IMR-90 (cell line): ENCODE measurements at regions not wholly inside any gene's neighbourhood (a gene's known extent, or its start where the extent isn't known, plus 50 kb on each side); places are given as distances from the start of the nearest gene placed in this dataset.

Experiments
- ATAC-seq: fragments of 200-7000 bp; cut with Tn5 transposase; 2 replicates; pipeline ENCODE4 v1.9.1; 2020; ENCODE audit warnings: low read depth, mild to moderate bottlenecking, moderate library complexity
- BruUV-seq: library from RNA; stranded (reverse); fragments of 400-500 nt; replicated peaks from 2 replicates; lab custom pipeline; 2021; lab: Mats Ljungman, UMichigan
- CTCF ChIA-PET: fragments of 300-600 bp; formaldehyde crosslinking; extraction: SDS; loops from one replicate; lab custom pipeline; 2021; ENCODE audit warnings: antibody characterized with exemption; lab: Yijun Ruan, JAX
- POLR2A ChIA-PET: fragments of 300-600 bp; sonication (Branson Sonifier 250); formaldehyde crosslinking; loops from one replicate; lab custom pipeline; 2022; ENCODE audit warnings: antibody characterized with exemption; ENCODE audit not compliant: unreplicated experiment; lab: Charles Lee
- DNase-seq: peaks from one replicate; pipeline ENCODE4 v3.0.0; 2013
- H2AFZ ChIP-seq: replicated peaks from 2 replicates; pipeline ENCODE3; 2013; ENCODE audit warnings: low read length, mild to moderate bottlenecking; ENCODE audit not compliant: poor library complexity
- H2AK5ac ChIP-seq: 2 replicates; pipeline ENCODE4 v1.6.1; 2013; ENCODE audit warnings: low read depth, low read length, inconsistent platforms
- H2AK9ac ChIP-seq: replicated peaks from 2 replicates; pipeline ENCODE3; 2013; ENCODE audit warnings: mild to moderate bottlenecking, low read depth, low read length, moderate library complexity; ENCODE audit not compliant: poor library complexity
- H2BK120ac ChIP-seq: 2 replicates; pipeline ENCODE4 v1.6.1; 2013; ENCODE audit warnings: low read depth, low read length, inconsistent platforms
- H2BK15ac ChIP-seq: 3 replicates; pipeline ENCODE4 v1.6.1; 2013; ENCODE audit warnings: low read depth, low read length, inconsistent platforms
- H2BK20ac ChIP-seq: 2 replicates; pipeline ENCODE4 v1.6.1; 2013; ENCODE audit warnings: low read depth, mild to moderate bottlenecking, inconsistent platforms, low read length, moderate library complexity
- H2BK5ac ChIP-seq: 2 replicates; pipeline ENCODE4 v1.6.1; 2013; ENCODE audit warnings: mild to moderate bottlenecking, low read depth, low read length, inconsistent platforms; ENCODE audit not compliant: poor library complexity, severe bottlenecking
- H3K14ac ChIP-seq: replicated peaks from 2 replicates; pipeline ENCODE4 v1.6.1; 2013; ENCODE audit warnings: low read depth, low read length, inconsistent platforms
- H3K18ac ChIP-seq: 2 replicates; pipeline ENCODE4 v1.6.1; 2013; ENCODE audit warnings: low read depth, low read length, control low read depth
- H3K23ac ChIP-seq: 2 replicates; pipeline ENCODE4 v1.6.1; 2013; ENCODE audit warnings: low read depth, low read length, inconsistent platforms
- H3K27ac ChIP-seq: 2 replicates; pipeline ENCODE4 v1.5.1; 2013; ENCODE audit warnings: mild to moderate bottlenecking, control low read depth, low read length; ENCODE audit not compliant: insufficient read depth
- H3K27me3 ChIP-seq: 2 replicates; pipeline ENCODE4 v1.6.1; 2013; ENCODE audit warnings: low read length; ENCODE audit not compliant: control insufficient read depth, insufficient read depth
- H3K36me3 ChIP-seq: 2 replicates; pipeline ENCODE4 v1.6.1; 2013; ENCODE audit warnings: low read length, mixed read lengths; ENCODE audit not compliant: control insufficient read depth, insufficient read depth
- H3K4ac ChIP-seq: 2 replicates; pipeline ENCODE4 v1.6.1; 2013; ENCODE audit warnings: low read depth, low read length, inconsistent platforms
- H3K4me1 ChIP-seq: 2 replicates; pipeline ENCODE4 v1.6.1; 2013; ENCODE audit warnings: low read length, mixed read lengths; ENCODE audit not compliant: control insufficient read depth, insufficient read depth
- H3K4me2 ChIP-seq: 2 replicates; pipeline ENCODE4 v1.6.1; 2013; ENCODE audit warnings: low read depth, mild to moderate bottlenecking, control low read depth, low read length, moderate library complexity
- H3K4me3 ChIP-seq: 2 replicates; pipeline ENCODE4 v1.5.1; 2013; ENCODE audit warnings: low read depth, mild to moderate bottlenecking, control low read depth, low read length, moderate library complexity; ENCODE audit not compliant: insufficient read depth
- H3K56ac ChIP-seq: 2 replicates; pipeline ENCODE4 v1.6.1; 2013; ENCODE audit warnings: low read length, inconsistent platforms; ENCODE audit not compliant: insufficient read depth; ENCODE audit errors: extremely low read depth
- H3K79me1 ChIP-seq, 2 experiments: 2 replicates each; pipeline ENCODE4 v1.6.1; 2013; ENCODE audit warnings: low read length in 2 of 2, inconsistent platforms in 1 of 2, low read depth in 1 of 2
- H3K9ac ChIP-seq: 2 replicates; pipeline ENCODE4 v1.6.1; 2013; ENCODE audit warnings: low read depth, low read length, control low read depth
- H3K9me1 ChIP-seq: 2 replicates; pipeline ENCODE4 v1.6.1; 2013; ENCODE audit warnings: low read length, inconsistent platforms; ENCODE audit not compliant: insufficient read depth
- H3K9me3 ChIP-seq: 2 replicates; pipeline ENCODE4 v1.6.1; 2013; ENCODE audit warnings: low read length; ENCODE audit not compliant: control insufficient read depth, insufficient read depth
- H4K20me1 ChIP-seq: 2 replicates; pipeline ENCODE4 v1.6.1; 2013; ENCODE audit warnings: low read length, inconsistent platforms; ENCODE audit not compliant: insufficient read depth
- H4K5ac ChIP-seq: 2 replicates; pipeline ENCODE4 v1.6.1; 2013; ENCODE audit warnings: mild to moderate bottlenecking, low read depth, low read length, control low read depth
- H4K8ac ChIP-seq, 2 experiments: 2 replicates each; pipeline ENCODE4 v1.6.1; 2013; ENCODE audit warnings: low read depth in 2 of 2, low read length in 2 of 2, control low read depth in 1 of 2, inconsistent platforms in 1 of 2
- H4K91ac ChIP-seq: 2 replicates; pipeline ENCODE4 v1.6.1; 2013; ENCODE audit warnings: low read depth, low read length, inconsistent platforms; ENCODE audit not compliant: insufficient read depth
- BHLHE40 ChIP-seq: fragments of 150-350 bp; IDR thresholded peaks from 2 replicates; pipeline ENCODE4 v1.6.1; 2016; ENCODE audit warnings: mild to moderate bottlenecking, low read depth, low read length
- CEBPB ChIP-seq: IDR thresholded peaks from 2 replicates; pipeline ENCODE4 v1.6.1; 2012; ENCODE audit warnings: low read depth, low read length, improper control_type of control experiment
- CHD1 ChIP-seq: IDR thresholded peaks from 2 replicates; pipeline ENCODE4 v1.6.1; 2012; ENCODE audit warnings: low read depth, low read length, improper control_type of control experiment
- CTCF ChIP-seq: conservative IDR thresholded peaks from 2 replicates; pipeline ENCODE4 v1.5.1; 2012; ENCODE audit warnings: mild to moderate bottlenecking, low read depth, low read length, improper control_type of control experiment
- ELK1 ChIP-seq: fragments of 150-350 bp; IDR thresholded peaks from 2 replicates; pipeline ENCODE4 v1.6.1; 2016; ENCODE audit warnings: low read depth, mild to moderate bottlenecking, low read length, moderate library complexity, borderline replicate concordance
- FOS ChIP-seq: fragments of 150-350 bp; IDR thresholded peaks from 2 replicates; pipeline ENCODE4 v1.6.1; 2016; ENCODE audit warnings: low read depth, low read length
- MAFK ChIP-seq: IDR thresholded peaks from 2 replicates; pipeline ENCODE4 v1.6.1; 2012; ENCODE audit warnings: low read depth, low read length, improper control_type of control experiment
- MXI1 ChIP-seq: IDR thresholded peaks from 2 replicates; pipeline ENCODE4 v1.6.1; 2012; ENCODE audit warnings: low read depth, mild to moderate bottlenecking, low read length, moderate library complexity, borderline replicate concordance
- NFE2L2 ChIP-seq: fragments of 150-350 bp; IDR thresholded peaks from 2 replicates; pipeline ENCODE4 v1.6.1; 2016; ENCODE audit warnings: low read depth, mild to moderate bottlenecking, low read length
- POLR2A ChIP-seq: IDR thresholded peaks from 2 replicates; pipeline ENCODE4 v1.6.1; 2012; ENCODE audit warnings: mild to moderate bottlenecking, low read depth, low read length
- RAD21 ChIP-seq: IDR thresholded peaks from 2 replicates; pipeline ENCODE4 v1.6.1; 2012; ENCODE audit warnings: low read length, improper control_type of control experiment
- RFX5 ChIP-seq: IDR thresholded peaks from 2 replicates; pipeline ENCODE4 v1.8.0; 2012; ENCODE audit warnings: low read depth, mild to moderate bottlenecking, low read length, moderate library complexity
- SMC3 ChIP-seq: fragments of 150-350 bp; IDR thresholded peaks from 2 replicates; pipeline ENCODE4 v1.6.1; 2016; ENCODE audit warnings: low read depth, mild to moderate bottlenecking, antibody characterized with exemption, low read length, moderate library complexity
- USF2 ChIP-seq: fragments of 150-350 bp; IDR thresholded peaks from 2 replicates; pipeline ENCODE4 v1.6.1; 2017; ENCODE audit warnings: mild to moderate bottlenecking, antibody characterized with exemption, low read length, low read depth
- WGBS, 2 experiments: methylation state at CpG; one replicate each; pipeline versions ENCODE4 v1.1.5 to v1.1.7; 2013; ENCODE audit warnings: missing lambda C conversion rate in 2 of 2; ENCODE audit not compliant: insufficient read length in 1 of 2; ENCODE audit errors: extremely low coverage in 2 of 2; 5-methylcytosine and 5-hydroxymethylcytosine counted together
- dilution Hi-C: fragments of 300-500 bp; cut with HindIII; formaldehyde crosslinking; loops from one replicate; pipeline ENCODE4 v1.14.3; 2018; ENCODE audit warnings: low sequenced_read_pairs; ENCODE audit not compliant: unreplicated experiment
- in situ Hi-C: fragments of 300-500 bp; cut with MboI; formaldehyde crosslinking; loops from 3 replicates; pipeline ENCODE4 v1.14.3; 2019; ENCODE audit warnings: low sequenced_read_pairs, inconsistent platforms, mixed read lengths
- intact Hi-C: fragments of 100-400 bp; cut with micrococcal nuclease; formaldehyde crosslinking; loops from 2 replicates; pipeline ENCODE4 v1.10.0; 2022

GRCh38 chr4:133000012-133000411, 149.1 kb upstream of the PCDH10 start:
- Histone ChIP-seq H2AK9ac (no peak overlapping the region), H3K56ac (no peak overlapping the region), H3K27me3 (no peaks in the 10 kb centered on the region), H3K4me1 (no peaks in the 10 kb centered on the region), H3K4me2 (no peak overlapping the region), H2AK5ac (no peak overlapping the region), H3K23ac (no peak overlapping the region), H4K91ac (no peak overlapping the region), H2BK20ac (no peak overlapping the region), H4K5ac (no peak overlapping the region), H3K9me3 (peaks cover 3% of the 10 kb centered on the region), H3K4me3 (no peak overlapping the region), H2BK15ac (no peak overlapping the region), H3K9ac (no peak overlapping the region), H3K14ac (no peak overlapping the region), H3K18ac (no peak overlapping the region), H2BK5ac (no peak overlapping the region), H4K8ac (no peak overlapping the region), H4K20me1 (no peaks in the 10 kb centered on the region), H2AFZ (no peak overlapping the region), H3K4ac (no peak overlapping the region), H3K79me1 (no peaks in the 10 kb centered on the region), H3K36me3 (no peaks in the 10 kb centered on the region), H2BK120ac (no peak overlapping the region), H3K9me1 (no peaks in the 10 kb centered on the region), H3K27ac (no peak overlapping the region)
- POLR2A ChIA-PET, result no interaction called here
- BruUV-seq, result no TSS peak
- ATAC-seq (no peak), DNase-seq (no peak)
- CTCF ChIA-PET, result no interaction called here
- TF ChIP-seq SMC3 (no peak), CTCF (no peak), CEBPB (no peak), FOS (no peak), USF2 (no peak), ELK1 (no peak), RFX5 (no peak), MAFK (no peak), MXI1 (no peak), NFE2L2 (no peak), RAD21 (no peak), CHD1 (no peak), POLR2A (no peak), BHLHE40 (no peak)
- intact Hi-C loops, result no loop called here
- no CpG with 5 or more reads among the region's 3 CpGs for WGBS, 2 experiments
- dilution Hi-C loops, result no loop called here
- in situ Hi-C loops, result no loop called here
